Parathyroid adenoma (tissue), 2 donors: ENCODE measurements at regions not wholly inside any gene's neighbourhood (a gene's known extent, or its start where the extent isn't known, plus 50 kb on each side); places are given as distances from the start of the nearest gene placed in this dataset.

Experiments
- H2AFZ ChIP-seq: fragments of 300-600 bp; sonication (generic); one replicate; pipeline ENCODE4 v1.7.0; 2017; ENCODE audit warnings: antibody characterized with exemption, mild to moderate bottlenecking
- H3K27ac ChIP-seq: fragments of 300-600 bp; sonication (generic); one replicate; pipeline ENCODE4 v1.7.0; 2017
- H3K27me3 ChIP-seq: fragments of 300-600 bp; sonication (generic); one replicate; pipeline ENCODE4 v1.7.0; 2017; ENCODE audit warnings: low read length; ENCODE audit not compliant: control insufficient read depth, insufficient read depth
- H3K36me3 ChIP-seq: fragments of 300-600 bp; sonication (generic); one replicate; pipeline ENCODE4 v1.7.0; 2017; ENCODE audit warnings: low read length; ENCODE audit not compliant: control insufficient read depth, insufficient read depth
- H3K4me1 ChIP-seq: fragments of 300-600 bp; sonication (generic); one replicate; pipeline ENCODE4 v1.7.0; 2017; ENCODE audit warnings: control low read depth
- H3K4me2 ChIP-seq: fragments of 300-600 bp; sonication (generic); one replicate; pipeline ENCODE4 v1.7.0; 2017; ENCODE audit warnings: low read length
- H3K4me3 ChIP-seq: fragments of 300-600 bp; sonication (generic); one replicate; pipeline ENCODE4 v1.7.0; 2017; ENCODE audit warnings: low read depth, low read length
- H3K79me2 ChIP-seq: fragments of 300-600 bp; sonication (generic); one replicate; pipeline ENCODE4 v1.7.0; 2017; ENCODE audit warnings: control low read depth
- H3K9ac ChIP-seq: fragments of 300-600 bp; sonication (generic); one replicate; pipeline ENCODE4 v1.7.0; 2017; ENCODE audit warnings: mild to moderate bottlenecking
- H3K9me3 ChIP-seq: fragments of 300-600 bp; sonication (generic); one replicate; pipeline ENCODE4 v1.7.0; 2017; ENCODE audit warnings: low read length; ENCODE audit not compliant: control insufficient read depth
- TF ChIP-seq, protein P1 (sequence below): fragments of 300-600 bp; sonication (generic); IDR thresholded peaks from one replicate; pipeline ENCODE4 v1.7.0; 2017; ENCODE audit warnings: antibody characterized with exemption, mild to moderate bottlenecking
- donor health status: primary hyperparathyroidism.

DNA sequence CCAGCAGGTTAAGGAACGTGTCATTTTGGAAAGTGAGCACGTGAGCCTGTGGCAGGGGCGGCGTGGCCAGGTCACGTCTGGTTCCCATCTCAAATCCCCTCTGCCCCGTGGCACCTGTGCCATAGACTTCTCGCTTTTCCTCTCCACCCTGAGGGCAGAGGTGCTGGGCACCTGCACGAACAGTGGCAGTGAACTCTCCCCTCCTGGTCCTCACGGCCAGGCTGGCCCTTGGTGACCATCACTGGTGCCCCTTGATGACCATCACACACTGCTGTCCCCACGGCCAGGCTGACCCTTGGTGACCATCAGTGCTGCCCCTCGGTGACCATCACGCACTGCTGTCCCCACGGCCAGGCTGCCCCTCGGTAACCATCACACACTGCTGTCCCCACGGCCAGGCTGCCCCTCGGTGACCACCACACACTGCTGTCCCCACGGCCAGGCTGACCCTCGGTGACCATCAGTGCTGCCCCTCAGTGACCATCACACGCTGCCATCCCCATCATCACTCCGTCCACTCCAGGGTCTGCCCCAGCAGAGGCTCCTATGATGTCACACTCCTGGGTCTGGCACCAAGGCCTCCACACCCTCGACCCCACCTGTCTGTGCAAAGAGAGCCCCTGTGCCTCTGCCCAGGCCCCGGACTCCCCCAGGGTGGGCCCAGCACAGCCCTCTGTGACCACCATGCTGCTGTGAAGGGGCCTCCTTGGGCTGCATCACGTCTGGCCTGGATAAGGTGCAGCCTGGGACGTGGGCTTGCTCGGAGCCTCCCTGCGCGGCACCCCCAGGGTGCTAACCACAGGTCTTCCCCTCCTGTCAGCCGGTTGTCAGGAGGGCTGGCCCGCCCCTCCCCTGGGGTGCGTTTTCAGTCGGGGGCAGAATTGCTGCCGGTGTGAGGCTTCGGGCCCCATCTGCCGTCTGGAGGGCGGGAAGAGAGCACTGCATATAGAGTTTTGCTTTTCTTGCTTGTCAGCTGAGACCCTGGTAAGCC lies 738.6 kb downstream of the BRD1 start:
- no peaks in the 10 kb centered on the region for H3K36me3 ChIP-seq
- no peaks in the 10 kb centered on the region for H3K4me1 ChIP-seq
- no peak overlapping the region for H3K27ac ChIP-seq
- no peaks in the 10 kb centered on the region for H3K9me3 ChIP-seq
- H3K4me3 ChIP-seq, result no peak overlapping the region
- H3K9ac ChIP-seq, result no peak overlapping the region
- TF ChIP-seq, protein P1, sequence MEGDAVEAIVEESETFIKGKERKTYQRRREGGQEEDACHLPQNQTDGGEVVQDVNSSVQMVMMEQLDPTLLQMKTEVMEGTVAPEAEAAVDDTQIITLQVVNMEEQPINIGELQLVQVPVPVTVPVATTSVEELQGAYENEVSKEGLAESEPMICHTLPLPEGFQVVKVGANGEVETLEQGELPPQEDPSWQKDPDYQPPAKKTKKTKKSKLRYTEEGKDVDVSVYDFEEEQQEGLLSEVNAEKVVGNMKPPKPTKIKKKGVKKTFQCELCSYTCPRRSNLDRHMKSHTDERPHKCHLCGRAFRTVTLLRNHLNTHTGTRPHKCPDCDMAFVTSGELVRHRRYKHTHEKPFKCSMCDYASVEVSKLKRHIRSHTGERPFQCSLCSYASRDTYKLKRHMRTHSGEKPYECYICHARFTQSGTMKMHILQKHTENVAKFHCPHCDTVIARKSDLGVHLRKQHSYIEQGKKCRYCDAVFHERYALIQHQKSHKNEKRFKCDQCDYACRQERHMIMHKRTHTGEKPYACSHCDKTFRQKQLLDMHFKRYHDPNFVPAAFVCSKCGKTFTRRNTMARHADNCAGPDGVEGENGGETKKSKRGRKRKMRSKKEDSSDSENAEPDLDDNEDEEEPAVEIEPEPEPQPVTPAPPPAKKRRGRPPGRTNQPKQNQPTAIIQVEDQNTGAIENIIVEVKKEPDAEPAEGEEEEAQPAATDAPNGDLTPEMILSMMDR, result no peak
- H3K27me3 ChIP-seq, result no peaks in the 10 kb centered on the region
- H3K4me2 ChIP-seq, result no peak overlapping the region
- H2AFZ ChIP-seq, result no peak overlapping the region
- no peaks in the 10 kb centered on the region for H3K79me2 ChIP-seq

- Histone ChIP-seq H3K4me2 (no peak overlapping the region), H3K9ac (no peak overlapping the region), H3K9me3 (no peaks in the 10 kb centered on the region), H3K4me3 (no peak overlapping the region), H3K27me3 (no peaks in the 10 kb centered on the region), H2AFZ (no peak overlapping the region), H3K79me2 (no peaks in the 10 kb centered on the region), H3K27ac (no peak overlapping the region), H3K4me1 (no peaks in the 10 kb centered on the region), H3K36me3 (no peaks in the 10 kb centered on the region)
- TF ChIP-seq, protein P1, result no peak
Measured at GRCh38 chr22:49087716-49088601, 739.7 kb downstream of the BRD1 start.

DNA sequence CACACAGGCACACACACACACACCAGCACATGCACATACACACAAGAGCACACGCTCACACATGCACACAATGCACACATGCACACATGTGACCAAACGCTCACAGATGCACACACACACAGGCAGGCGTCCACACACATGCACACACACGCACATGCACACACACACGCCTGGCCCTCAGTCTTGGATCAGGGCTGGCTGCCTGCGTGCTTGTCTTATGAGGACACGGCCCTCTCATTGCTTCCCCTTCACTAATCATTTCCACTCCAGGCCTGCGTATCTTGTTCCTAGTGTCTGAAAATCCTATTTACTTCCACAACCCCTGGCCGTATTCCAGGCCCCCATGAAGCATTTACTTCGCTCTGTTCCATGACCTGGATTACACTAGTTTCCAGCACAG lies 740.5 kb downstream of the BRD1 start:
- Histone ChIP-seq H3K27me3 (no peaks in the 10 kb centered on the region), H3K4me1 (no peaks in the 10 kb centered on the region), H3K36me3 (no peaks in the 10 kb centered on the region), H3K4me2 (no peak overlapping the region), H3K79me2 (no peaks in the 10 kb centered on the region), H3K9ac (no peak overlapping the region), H2AFZ (no peak overlapping the region), H3K4me3 (no peak overlapping the region), H3K27ac (no peak overlapping the region), H3K9me3 (no peaks in the 10 kb centered on the region)
- TF ChIP-seq, protein P1, result no peak

- Histone ChIP-seq H3K4me3 (no peak overlapping the region), H3K36me3 (no peaks in the 10 kb centered on the region), H3K27me3 (no peaks in the 10 kb centered on the region), H3K9ac (no peak overlapping the region), H3K27ac (no peak overlapping the region), H2AFZ (no peak overlapping the region), H3K4me2 (no peak overlapping the region), H3K4me1 (no peaks in the 10 kb centered on the region), H3K9me3 (no peaks in the 10 kb centered on the region), H3K79me2 (no peaks in the 10 kb centered on the region)
- TF ChIP-seq, protein P1, result no peak
Measured at GRCh38 chr22:49086606-49087157, 741.0 kb downstream of the BRD1 start.
